Sigmoid colon (tissue), 6 donors: ENCODE measurements at regions not wholly inside any gene's neighbourhood (a gene's known extent, or its start where the extent isn't known, plus 50 kb on each side); places are given as distances from the start of the nearest gene placed in this dataset.
A peak's percentile ranks its signal among the peaks of the same experiment; 100 is the strongest.

ENCODE experiments used
- DNase-seq: peaks from one replicate; pipeline ENCODE4 v3.0.0-alpha.2; 2019
- H3K27ac ChIP-seq, 4 donors: fragments of 200-600 bp; sonication (generic); one replicate each; pipeline ENCODE4 v1.5.1; 2016 to 2019; ENCODE audit warnings: mild to moderate bottlenecking in 1 of 4
- H3K27me3 ChIP-seq, 3 donors: fragments of 200-600 bp; sonication (generic); one replicate each; pipeline ENCODE4 v1.5.1; 2019; ENCODE audit warnings: mild to moderate bottlenecking in 1 of 3
- H3K36me3 ChIP-seq, 4 donors: fragments of 200-600 bp; sonication (generic); one replicate each; pipeline ENCODE4 v1.5.1; 2016 to 2019
- H3K4me1 ChIP-seq, 4 donors: fragments of 200-600 bp; sonication (generic); one replicate each; pipeline ENCODE4 v1.5.1; 2017 to 2019
- H3K4me3 ChIP-seq, 4 donors: fragments of 200-600 bp; sonication (generic); one replicate each; pipeline ENCODE4 v1.5.1; 2017 to 2019; ENCODE audit warnings: mild to moderate bottlenecking in 2 of 4, moderate library complexity in 1 of 4
- H3K9me3 ChIP-seq, 4 donors: fragments of 200-600 bp in 3 of 4; sonication (generic) in 3 of 4; one replicate each; pipeline versions ENCODE4 v1.5.1 to v1.6.1; 2013 to 2019
- CTCF ChIP-seq, 4 experiments: fragments of 450-650 bp in 3 of 4; fragments of 200-600 bp in 1 of 4; IDR thresholded peaks; one replicate each; pipeline ENCODE4 v1.5.1; 2016 to 2019; ENCODE audit warnings: antibody characterized with exemption in 4 of 4, mild to moderate bottlenecking in 3 of 4, moderate library complexity in 2 of 4
- EP300 ChIP-seq, 4 donors: sonication (generic); formaldehyde crosslinking; IDR thresholded peaks; one replicate each; pipeline ENCODE4 v1.6.1; 2017; ENCODE audit warnings: antibody characterized with exemption in 4 of 4
- POLR2A ChIP-seq, 2 donors: fragments of 450-650 bp; IDR thresholded peaks; one replicate each; pipeline ENCODE4 v1.6.1; 2016; ENCODE audit warnings: antibody characterized with exemption in 2 of 2, mild to moderate bottlenecking in 2 of 2, moderate library complexity in 2 of 2
- POLR2AphosphoS5 ChIP-seq, 4 donors: sonication (generic); formaldehyde crosslinking; IDR thresholded peaks; one replicate each; pipeline ENCODE4 v1.6.1; 2017; ENCODE audit warnings: antibody characterized with exemption in 4 of 4
- WGBS, 2 donors: extraction: QIAGEN DNeasy Blood & Tissue Kit; methylation state at CpG; one replicate each; pipeline ENCODE4 v1.1.7; 2013; 5-methylcytosine and 5-hydroxymethylcytosine counted together
- intact Hi-C: fragments of 100-400 bp; cut with DNase I; formaldehyde crosslinking; loops from one replicate; pipeline ENCODE4 v1.15.1; 2023
- donor health status: healthy with polysubstance abuse.
- donor health status: healthy.

- no peak for TF ChIP-seq POLR2AphosphoS5 (IDR thresholded peaks at IDR 0.05)
- TF ChIP-seq POLR2A (IDR thresholded peaks at IDR 0.05) = no peak
- no peak for TF ChIP-seq CTCF (IDR thresholded peaks at IDR 0.05)
- TF ChIP-seq EP300 (IDR thresholded peaks at IDR 0.05) = no peak
- no peaks in the 10 kb centered on the region for H3K9me3 ChIP-seq
- intact Hi-C loops = no loop called here
- H3K4me1 ChIP-seq = no peaks in the 10 kb centered on the region
- H3K27me3 ChIP-seq = no peaks in the 10 kb centered on the region
- DNase-seq = no peak
- whole genome bisulfite sequencing, 2 donors = 63 to 81% methylated on average over 2 of the region's 2 CpGs
- H3K36me3 ChIP-seq = no peaks in the 10 kb centered on the region
- no peak overlapping the region for H3K4me3 ChIP-seq
- H3K27ac ChIP-seq = no peak overlapping the region
These were observed 727.2 kb upstream of the MARCKS start for GRCh38 chr6:113129991-113130390.

- H3K9me3 ChIP-seq = no peaks in the 10 kb centered on the region
- no peaks in the 10 kb centered on the region for H3K36me3 ChIP-seq
- no peaks in the 10 kb centered on the region for H3K27me3 ChIP-seq
- peaks cover 0 to 8% (median 6%) of the 10 kb centered on the region in 4 donors for H3K4me1 ChIP-seq
- H3K4me3 ChIP-seq = no peak overlapping the region
- WGBS, 2 donors = 48 to 81% methylated on average over 7 of the region's 7 CpGs
- intact Hi-C loops = no loop called here
- TF ChIP-seq EP300 (IDR thresholded peaks at IDR 0.05) = no peak
- no peak for TF ChIP-seq CTCF (IDR thresholded peaks at IDR 0.05)
- no peak for TF ChIP-seq POLR2AphosphoS5 (IDR thresholded peaks at IDR 0.05)
- no peak for TF ChIP-seq POLR2A (IDR thresholded peaks at IDR 0.05)
- peak; percentile 58 for DNase-seq
- no peak overlapping the region for H3K27ac ChIP-seq
These were observed 719.7 kb upstream of the MARCKS start for GRCh38 chr6:113137426-113137825.

- H3K4me1 ChIP-seq = peaks cover 0 to 8% (median 6%) of the 10 kb centered on the region in 4 donors
- TF ChIP-seq POLR2AphosphoS5 (IDR thresholded peaks at IDR 0.05) = no peak
- TF ChIP-seq POLR2A (IDR thresholded peaks at IDR 0.05) = no peak
- TF ChIP-seq EP300 (IDR thresholded peaks at IDR 0.05) = no peak
- no peak for TF ChIP-seq CTCF (IDR thresholded peaks at IDR 0.05)
- no peak overlapping the region for H3K27ac ChIP-seq
- H3K36me3 ChIP-seq = no peaks in the 10 kb centered on the region
- H3K4me3 ChIP-seq = no peak overlapping the region
- intact Hi-C loops = no loop called here
- no peaks in the 10 kb centered on the region for H3K9me3 ChIP-seq
- DNase-seq = no peak
- WGBS, 2 donors = 62 to 79% methylated on average over 2 of the region's 2 CpGs
- H3K27me3 ChIP-seq = no peaks in the 10 kb centered on the region
These were observed 716.4 kb upstream of the MARCKS start for GRCh38 chr6:113140721-113141120.

GRCh38 chr6:113141901-113142300 is 715.2 kb upstream of the MARCKS start:
- Histone ChIP-seq H3K27ac (no peak overlapping the region), H3K27me3 (no peaks in the 10 kb centered on the region), H3K4me3 (no peak overlapping the region), H3K4me1 (peaks cover 0 to 8% (median 6%) of the 10 kb centered on the region in 4 donors), H3K36me3 (no peaks in the 10 kb centered on the region), H3K9me3 (no peaks in the 10 kb centered on the region)
- no peak for TF ChIP-seq EP300 (IDR thresholded peaks at IDR 0.05)
- no peak for TF ChIP-seq POLR2AphosphoS5 (IDR thresholded peaks at IDR 0.05)
- TF ChIP-seq CTCF (IDR thresholded peaks at IDR 0.05) = no peak
- no peak for TF ChIP-seq POLR2A (IDR thresholded peaks at IDR 0.05)
- WGBS, 2 donors = 69 to 97% methylated on average over 2 of the region's 2 CpGs
- intact Hi-C loops = no loop called here
- DNase-seq = no peak

GRCh38 chr6:113142671-113143174 is 714.4 kb upstream of the MARCKS start:
- 86% methylated on average over 5 of the region's 5 CpGs for WGBS, 2 donors
- H3K4me3 ChIP-seq = no peak overlapping the region
- DNase-seq = no peak
- no peak overlapping the region for H3K27ac ChIP-seq
- H3K36me3 ChIP-seq = no peaks in the 10 kb centered on the region
- no peaks in the 10 kb centered on the region for H3K9me3 ChIP-seq
- no peaks in the 10 kb centered on the region for H3K27me3 ChIP-seq
- intact Hi-C loops = no loop called here
- peaks cover 0 to 3% (median 1%) of the 10 kb centered on the region in 4 donors for H3K4me1 ChIP-seq
- TF ChIP-seq POLR2A (IDR thresholded peaks at IDR 0.05) (no peak), POLR2AphosphoS5 (IDR thresholded peaks at IDR 0.05) (no peak), EP300 (IDR thresholded peaks at IDR 0.05) (no peak), CTCF (IDR thresholded peaks at IDR 0.05) (no peak)
